ENCODE measurements at regions not wholly inside any gene's neighbourhood (a gene's known extent, or its start where the extent isn't known, plus 50 kb on each side); places are given as distances from the start of the nearest gene placed in this dataset.

GRCh38 chr10:124153023-124153826, 59.8 kb upstream of the CHST15 start (continued):
- peak; percentile 61; the same call in 1 of the 2 replicates for TF ChIP-seq MLLT1 (IDR thresholded peaks at IDR 0.05)
- TF ChIP-seq CREM (IDR thresholded peaks at IDR 0.05; ENCODE audit: low read depth): peak; percentile 10; the same call in 1 of the 2 replicates
- TF ChIP-seq BHLHE40 (IDR thresholded peaks at IDR 0.05; ENCODE audit: borderline replicate concordance in 1 of 2, low read depth in 2 of 2, low read length in 1 of 2): peak; percentile 56 to 79; a peak in 3 of 4 replicates
- TF ChIP-seq CHD1 (IDR thresholded peaks at IDR 0.05; ENCODE audit: low read depth, low read length): no peak
- no peak for TF ChIP-seq HSF1 (IDR thresholded peaks at IDR 0.05; ENCODE audit: low read depth, low read length)
- TF ChIP-seq ZNF217 (IDR thresholded peaks at IDR 0.05): 0 out of 2 replicates have a peak, but pooled peaks have one; percentile 55
- TF ChIP-seq TCF12 (IDR thresholded peaks at IDR 0.05; ENCODE audit: low read depth, low read length): peak; percentile 61; the same call in 1 of the 2 replicates
- TF ChIP-seq SIX5 (IDR thresholded peaks at IDR 0.05; ENCODE audit: low read depth, low read length, severe bottlenecking): no peak
- no peak for TF ChIP-seq STAT1 (conservative IDR thresholded peaks at IDR 0.05)
- TF ChIP-seq IRF5 (IDR thresholded peaks at IDR 0.05; ENCODE audit: borderline replicate concordance): no peak
- no peak for TF ChIP-seq SIN3A (IDR thresholded peaks at IDR 0.05; ENCODE audit: low read depth, low read length)
- TF ChIP-seq ZNF687 (IDR thresholded peaks at IDR 0.05): 0 out of 2 replicates have a peak, but pooled peaks have one; percentile 40
- no peak for TF ChIP-seq RAD51 (IDR thresholded peaks at IDR 0.05)
- no peak for TF ChIP-seq RFX5 (IDR thresholded peaks at IDR 0.05; ENCODE audit: low read depth, low read length)
- TF ChIP-seq MEF2B (IDR thresholded peaks at IDR 0.05; ENCODE audit: partially characterized antibody, poor library complexity, severe bottlenecking): peak; percentile 53
- peak; percentile 53; the same call in 1 of the 2 replicates for TF ChIP-seq NBN (IDR thresholded peaks at IDR 0.05)
- no peak for TF ChIP-seq USF2 (IDR thresholded peaks at IDR 0.05; ENCODE audit: borderline replicate concordance, low read depth, low read length)
- no peak for TF ChIP-seq POLR2AphosphoS5 (IDR thresholded peaks at IDR 0.05; ENCODE audit: low read length)
- TF ChIP-seq ETV6 (conservative IDR thresholded peaks at IDR 0.05 in 1 of 2, IDR thresholded peaks at IDR 0.05 in 1 of 2; ENCODE audit: borderline replicate concordance in 1 of 2, low read depth in 1 of 2): peak in 1 of 2 experiments; percentile 92; a peak in 2 of 4 replicates
- no peak for TF ChIP-seq NR2C2 (IDR thresholded peaks at IDR 0.05; ENCODE audit: borderline replicate concordance, control insufficient read depth, insufficient read length, low read depth)

Measured in GM12878 (cell line).